HG03139 (cell line): ENCODE measurements at regions not wholly inside any gene's neighbourhood (a gene's known extent, or its start where the extent isn't known, plus 50 kb on each side); places are given as distances from the start of the nearest gene placed in this dataset.
"Not testable (repeated sequence)": the region's sequence is repeated elsewhere in the genome, so short reads cannot be mapped to it uniquely, and the experiment has no call there.

Source experiments
- ATAC-seq: cut with Tn5 transposase; IDR thresholded peaks from one replicate; pipeline ENCODE4 v1.9.1; 2021; ENCODE audit not compliant: unreplicated experiment

- peak; percentile 94 for ATAC-seq
Observed at GRCh38 chr1:209086486-209087192, 496.9 kb upstream of the CAMK1G start.

GRCh38 chr1:209094384-209094783, 489.1 kb upstream of the CAMK1G start:
- ATAC-seq, result no peak

- ATAC-seq, result no peak
Observed at GRCh38 chr1:209095627-209096595, 487.6 kb upstream of the CAMK1G start.

GRCh38 chr1:209100460-209100859, 483.1 kb upstream of the CAMK1G start:
- ATAC-seq, result no peak

- ATAC-seq, result no peak
Observed at GRCh38 chr1:209101106-209101505, 482.4 kb upstream of the CAMK1G start.

- no peak for ATAC-seq
Observed at GRCh38 chr1:209102120-209102519, 481.4 kb upstream of the CAMK1G start.

- ATAC-seq, result no peak
Observed at GRCh38 chr1:209102531-209102930, 481.0 kb upstream of the CAMK1G start.

GRCh38 chr1:209103092-209103491, 480.4 kb upstream of the CAMK1G start:
- no peak for ATAC-seq

- ATAC-seq, result no peak
Observed at GRCh38 chr1:209104646-209105045, 478.9 kb upstream of the CAMK1G start.

GRCh38 chr1:209105701-209106100, 477.8 kb upstream of the CAMK1G start:
- no peak for ATAC-seq

GRCh38 chr1:209106237-209106741, 477.2 kb upstream of the CAMK1G start:
- ATAC-seq, result no peak

GRCh38 chr1:209106861-209107260, 476.7 kb upstream of the CAMK1G start:
- ATAC-seq, result no peak

- ATAC-seq, result peak; percentile 53
Observed at GRCh38 chr1:209107535-209107934, 476.0 kb upstream of the CAMK1G start.

GRCh38 chr1:209109001-209109785, 474.3 kb upstream of the CAMK1G start:
- no peak for ATAC-seq

- ATAC-seq, result no peak
Observed at GRCh38 chr1:209113521-209113920, 470.0 kb upstream of the CAMK1G start.

- ATAC-seq, result no peak
Observed at GRCh38 chr1:209116705-209117104, 466.8 kb upstream of the CAMK1G start.

GRCh38 chr1:209123601-209124000, 459.9 kb upstream of the CAMK1G start:
- no peak for ATAC-seq

- not testable (repeated sequence) for ATAC-seq
Observed at GRCh38 chr1:209129091-209129490, 454.4 kb upstream of the CAMK1G start.

GRCh38 chr1:209130886-209131285, 452.6 kb upstream of the CAMK1G start:
- ATAC-seq, result no peak

- no peak for ATAC-seq
Observed at GRCh38 chr1:209132736-209133467, 450.6 kb upstream of the CAMK1G start.
